Choroid plexus epithelial cell (primary cell): ENCODE measurements at regions not wholly inside any gene's neighbourhood (a gene's known extent, or its start where the extent isn't known, plus 50 kb on each side); places are given as distances from the start of the nearest gene placed in this dataset.

Experiments used
- DNase-seq: peaks from one replicate; pipeline ENCODE4 v3.0.0-alpha.2; 2010; ENCODE audit warnings: low read depth
- H3K4me3 ChIP-seq: 2 replicates; pipeline ENCODE4 v1.5.1; 2011; ENCODE audit warnings: low read depth, mild to moderate bottlenecking, control low read depth, low read length, moderate library complexity
- TF ChIP-seq, protein P1 (sequence below): conservative IDR thresholded peaks from 2 replicates; pipeline ENCODE4 v1.5.1; 2011; ENCODE audit warnings: low read depth, mild to moderate bottlenecking, control low read depth, inconsistent platforms, low read length, moderate library complexity

DNA sequence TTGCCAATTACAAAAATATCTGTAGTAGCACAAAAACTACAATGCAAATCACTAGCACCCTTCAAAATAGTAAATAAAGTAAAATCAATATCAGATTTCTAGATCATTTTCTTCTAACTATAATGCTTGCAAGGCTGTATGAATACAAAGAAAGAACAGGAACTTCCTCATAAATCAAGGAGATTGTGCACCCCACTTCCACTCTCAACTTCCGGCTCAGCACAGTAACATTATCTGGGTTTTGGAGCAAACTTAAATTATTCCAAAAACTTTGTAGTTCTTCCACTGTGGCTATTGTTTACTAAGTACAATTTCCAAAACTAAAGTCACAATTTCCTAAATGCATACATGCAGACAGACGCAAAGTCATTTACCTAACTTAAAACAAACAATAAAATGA is 778.3 kb upstream of the SLC10A2 start:
- DNase-seq = no peak
- no peak overlapping the region for H3K4me3 ChIP-seq
- TF ChIP-seq, protein P1, sequence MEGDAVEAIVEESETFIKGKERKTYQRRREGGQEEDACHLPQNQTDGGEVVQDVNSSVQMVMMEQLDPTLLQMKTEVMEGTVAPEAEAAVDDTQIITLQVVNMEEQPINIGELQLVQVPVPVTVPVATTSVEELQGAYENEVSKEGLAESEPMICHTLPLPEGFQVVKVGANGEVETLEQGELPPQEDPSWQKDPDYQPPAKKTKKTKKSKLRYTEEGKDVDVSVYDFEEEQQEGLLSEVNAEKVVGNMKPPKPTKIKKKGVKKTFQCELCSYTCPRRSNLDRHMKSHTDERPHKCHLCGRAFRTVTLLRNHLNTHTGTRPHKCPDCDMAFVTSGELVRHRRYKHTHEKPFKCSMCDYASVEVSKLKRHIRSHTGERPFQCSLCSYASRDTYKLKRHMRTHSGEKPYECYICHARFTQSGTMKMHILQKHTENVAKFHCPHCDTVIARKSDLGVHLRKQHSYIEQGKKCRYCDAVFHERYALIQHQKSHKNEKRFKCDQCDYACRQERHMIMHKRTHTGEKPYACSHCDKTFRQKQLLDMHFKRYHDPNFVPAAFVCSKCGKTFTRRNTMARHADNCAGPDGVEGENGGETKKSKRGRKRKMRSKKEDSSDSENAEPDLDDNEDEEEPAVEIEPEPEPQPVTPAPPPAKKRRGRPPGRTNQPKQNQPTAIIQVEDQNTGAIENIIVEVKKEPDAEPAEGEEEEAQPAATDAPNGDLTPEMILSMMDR = no peak

DNA sequence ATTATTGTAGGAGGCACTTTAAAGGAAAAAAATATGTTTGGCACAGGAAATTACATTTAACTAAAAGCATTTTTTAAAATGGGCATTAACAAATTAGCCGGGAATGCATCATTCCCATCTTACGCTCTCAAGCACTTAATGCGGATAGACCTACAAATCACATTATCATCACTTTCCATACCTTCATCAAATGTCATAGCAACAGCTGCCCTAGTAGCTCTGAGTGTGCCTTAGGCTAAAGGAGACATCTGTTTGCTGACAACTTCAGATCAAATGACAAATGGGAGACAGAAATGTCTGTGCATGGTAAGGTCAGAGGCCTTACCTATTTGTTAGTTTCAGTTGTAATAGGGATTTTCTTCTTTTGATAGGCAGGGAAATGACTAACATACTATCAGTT is 773.2 kb upstream of the SLC10A2 start:
- TF ChIP-seq, protein P1 = no peak
- H3K4me3 ChIP-seq = no peak overlapping the region
- DNase-seq = no peak

DNA sequence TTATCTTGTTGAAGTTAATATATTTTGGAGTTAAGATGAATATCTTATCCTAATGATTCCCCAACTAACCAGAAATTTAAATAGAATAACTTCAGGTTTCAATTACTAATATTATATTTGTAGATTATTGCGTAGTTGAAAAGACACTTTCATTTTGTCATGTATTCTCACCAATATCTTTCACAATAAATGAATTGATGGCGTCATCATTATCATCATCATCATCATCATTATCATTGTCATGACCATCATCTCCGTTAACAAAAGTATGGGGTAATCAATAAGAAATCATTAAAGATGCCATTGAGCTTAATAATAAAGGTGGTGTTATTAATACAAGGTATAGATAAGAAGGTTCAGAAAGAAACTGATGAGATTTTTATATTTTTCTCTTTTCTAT is 768.8 kb upstream of the SLC10A2 start:
- DNase-seq = no peak
- H3K4me3 ChIP-seq = no peak overlapping the region
- TF ChIP-seq, protein P1 = no peak

DNA sequence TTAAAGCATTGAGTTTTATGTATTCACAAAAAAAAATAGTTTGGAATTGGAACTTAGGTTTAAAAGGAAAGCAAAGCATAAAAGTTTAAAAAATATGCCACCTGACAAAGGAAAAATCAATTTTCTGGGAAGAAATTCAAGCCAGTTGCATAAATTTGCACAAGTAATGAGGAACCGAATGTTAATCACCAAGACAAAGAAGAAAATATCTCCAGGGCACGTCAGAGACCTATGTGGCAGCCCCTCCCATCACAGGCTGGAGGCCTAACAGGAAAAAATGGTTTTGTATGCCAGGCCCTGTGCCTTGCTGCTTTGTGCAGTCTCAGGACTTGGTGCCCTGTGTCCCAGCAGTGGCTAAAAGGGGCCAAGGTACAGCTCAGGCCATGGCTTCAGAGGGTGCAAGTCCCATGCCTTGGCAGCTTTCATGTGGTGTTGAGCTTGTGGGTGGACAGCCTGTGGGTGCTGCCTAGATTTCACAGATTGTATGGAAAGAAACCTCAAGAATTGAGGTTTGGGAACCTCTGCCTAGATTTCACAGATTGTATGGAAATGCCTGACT is 767.2 kb upstream of the SLC10A2 start:
- no peak for DNase-seq
- TF ChIP-seq, protein P1 = no peak
- H3K4me3 ChIP-seq = no peak overlapping the region

DNA sequence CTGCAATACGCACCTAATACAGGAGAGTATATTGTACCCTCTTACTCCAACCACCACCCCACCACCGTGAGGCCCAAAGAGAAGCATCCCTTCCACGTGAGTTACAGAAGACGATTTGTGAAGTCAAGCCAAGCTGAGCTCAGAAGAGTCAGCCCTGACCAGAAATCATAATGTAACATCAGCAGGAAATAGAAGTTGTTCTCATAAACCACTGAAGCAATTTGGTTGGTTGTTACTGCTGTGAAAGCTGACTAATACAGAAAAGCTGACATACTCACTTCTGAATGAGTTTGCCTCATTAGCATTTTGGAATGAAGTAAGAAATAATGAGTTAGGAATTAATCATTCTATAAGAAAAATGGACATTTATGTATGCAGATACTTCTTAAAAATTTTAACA is 749.4 kb upstream of the SLC10A2 start:
- no peak overlapping the region for H3K4me3 ChIP-seq
- TF ChIP-seq, protein P1 = no peak
- DNase-seq = peak; percentile 55

DNA sequence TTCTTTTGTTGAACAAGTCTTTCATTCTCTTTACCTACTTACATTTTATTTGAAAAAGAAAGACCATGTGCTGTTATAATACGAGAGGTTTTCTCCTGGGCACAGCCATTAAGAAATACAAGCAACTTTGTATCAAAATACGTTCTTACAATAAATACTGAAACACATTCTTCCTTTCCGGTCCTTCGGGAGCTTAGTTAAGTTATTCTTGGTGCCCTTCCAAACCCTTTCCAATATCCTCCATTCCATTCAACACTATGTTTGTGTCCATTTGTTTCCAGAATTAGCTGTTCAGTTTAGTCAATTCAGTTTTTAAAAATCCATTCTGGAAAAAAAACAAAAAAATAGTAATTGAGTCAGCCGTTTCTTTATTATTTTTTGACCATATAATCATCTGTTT is 746.8 kb upstream of the SLC10A2 start:
- peak; percentile 58 for DNase-seq
- H3K4me3 ChIP-seq = no peak overlapping the region
- TF ChIP-seq, protein P1 = no peak

DNA sequence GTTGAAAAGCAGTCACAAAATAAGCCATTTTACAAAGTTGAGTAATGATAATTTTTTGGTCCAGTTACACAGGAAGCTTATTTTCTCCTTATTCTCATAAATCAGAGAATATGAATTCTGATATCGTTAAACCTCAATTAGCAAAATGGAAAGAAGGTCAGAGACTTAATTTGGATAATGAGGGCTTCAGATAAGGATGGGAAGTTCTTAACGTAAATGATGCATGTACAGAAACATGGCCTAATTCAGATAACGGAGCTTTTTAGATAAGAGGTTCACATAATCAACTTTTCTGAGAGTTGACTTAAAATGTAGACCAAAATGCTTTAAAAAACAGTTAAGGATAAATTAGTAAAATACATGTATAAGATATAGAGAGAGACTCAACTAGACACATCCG is 746.3 kb upstream of the SLC10A2 start:
- no peak for DNase-seq
- no peak overlapping the region for H3K4me3 ChIP-seq
- TF ChIP-seq, protein P1 = no peak
